H9 (cell line): ENCODE measurements at regions not wholly inside any gene's neighbourhood (a gene's known extent, or its start where the extent isn't known, plus 50 kb on each side); places are given as distances from the start of the nearest gene placed in this dataset.

Source experiments
- DNase-seq: peaks from one replicate; pipeline ENCODE4 v3.0.0-alpha.2; 2017
- H2AFZ ChIP-seq: one replicate; pipeline ENCODE4 v1.6.1; 2013; ENCODE audit warnings: mild to moderate bottlenecking, low read length, control low read depth, moderate library complexity
- H2AK5ac ChIP-seq: 2 replicates; pipeline ENCODE4 v1.6.1; 2013; ENCODE audit warnings: low read length, control low read depth, mixed read lengths; ENCODE audit not compliant: insufficient read length
- H2BK120ac ChIP-seq: one replicate; pipeline ENCODE4 v1.6.1; 2013; ENCODE audit warnings: low read depth, mild to moderate bottlenecking, low read length, control low read depth, inconsistent platforms; ENCODE audit not compliant: poor library complexity, severe bottlenecking
- H2BK12ac ChIP-seq: 2 replicates; pipeline ENCODE4 v1.6.1; 2013; ENCODE audit warnings: low read length, control low read depth, mixed read lengths, low read depth; ENCODE audit not compliant: insufficient read length
- H2BK15ac ChIP-seq: 2 replicates; pipeline ENCODE4 v1.6.1; 2013; ENCODE audit warnings: low read depth, low read length, control low read depth
- H2BK20ac ChIP-seq: one replicate; pipeline ENCODE4 v1.6.1; 2013; ENCODE audit warnings: low read depth, mild to moderate bottlenecking, low read length, control low read depth, inconsistent platforms; ENCODE audit not compliant: poor library complexity, severe bottlenecking
- H2BK5ac ChIP-seq: 2 replicates; pipeline ENCODE4 v1.6.1; 2013; ENCODE audit warnings: low read length, control low read depth, mixed read lengths; ENCODE audit not compliant: insufficient read length
- H3K14ac ChIP-seq: 2 replicates; pipeline ENCODE4 v1.6.1; 2013; ENCODE audit warnings: low read length, control low read depth; ENCODE audit not compliant: insufficient read depth
- H3K18ac ChIP-seq: 2 replicates; pipeline ENCODE4 v1.6.1; 2013; ENCODE audit warnings: low read depth, mild to moderate bottlenecking, mixed read lengths, low read length, control low read depth; ENCODE audit not compliant: insufficient read length
- H3K23ac ChIP-seq: 2 replicates; pipeline ENCODE4 v1.6.1; 2013; ENCODE audit warnings: low read length, control low read depth, mixed read lengths, low read depth; ENCODE audit not compliant: insufficient read length
- H3K23me2 ChIP-seq: 2 replicates; pipeline ENCODE4 v1.6.1; 2013; ENCODE audit warnings: low read depth, mild to moderate bottlenecking, mixed read lengths, low read length, control low read depth; ENCODE audit not compliant: insufficient read length, poor library complexity, severe bottlenecking
- H3K27ac ChIP-seq: 2 replicates; pipeline ENCODE4 v1.5.1; 2013; ENCODE audit warnings: low read length, control low read depth, mixed read lengths, low read depth; ENCODE audit not compliant: insufficient read length
- H3K27me3 ChIP-seq: 2 replicates; pipeline ENCODE4 v1.6.1; 2013; ENCODE audit warnings: low read length, control low read depth, inconsistent platforms; ENCODE audit not compliant: insufficient read depth
- H3K4ac ChIP-seq: 2 replicates; pipeline ENCODE4 v1.6.1; 2013; ENCODE audit warnings: low read depth, mild to moderate bottlenecking, control low read depth, inconsistent platforms, low read length, moderate library complexity
- H3K4me1 ChIP-seq: 2 replicates; pipeline ENCODE4 v1.6.1; 2013; ENCODE audit warnings: low read length, control low read depth, inconsistent platforms; ENCODE audit not compliant: insufficient read depth
- H3K4me2 ChIP-seq: 2 replicates; pipeline ENCODE4 v1.6.1; 2013; ENCODE audit warnings: low read length, control low read depth, mixed read lengths; ENCODE audit not compliant: insufficient read length, insufficient read depth
- H3K56ac ChIP-seq: 2 replicates; pipeline ENCODE4 v1.6.1; 2013; ENCODE audit warnings: low read depth, mild to moderate bottlenecking, mixed read lengths, low read length, control low read depth; ENCODE audit not compliant: insufficient read length
- H3K79me1 ChIP-seq: 2 replicates; pipeline ENCODE4 v1.6.1; 2013; ENCODE audit warnings: low read depth, mild to moderate bottlenecking, moderate library complexity, low read length, control low read depth, inconsistent platforms; ENCODE audit not compliant: insufficient read depth, poor library complexity, severe bottlenecking
- H3K79me2 ChIP-seq: 2 replicates; pipeline ENCODE4 v1.6.1; 2013; ENCODE audit warnings: low read length, control low read depth, inconsistent platforms; ENCODE audit not compliant: insufficient read depth
- H3K9ac ChIP-seq: 2 replicates; pipeline ENCODE4 v1.6.1; 2013; ENCODE audit warnings: low read length, control low read depth, mixed read lengths; ENCODE audit not compliant: insufficient read length; ENCODE audit errors: extremely low read depth
- H3K9me3 ChIP-seq: one replicate; pipeline ENCODE4 v1.6.1; 2013; ENCODE audit warnings: low read depth, low read length, inconsistent platforms; ENCODE audit not compliant: control insufficient read depth
- H3T11ph ChIP-seq: one replicate; pipeline ENCODE4 v1.6.1; 2013; ENCODE audit warnings: mild to moderate bottlenecking, low read length, control low read depth, inconsistent platforms
- H4K20me1 ChIP-seq: one replicate; pipeline ENCODE4 v1.6.1; 2013; ENCODE audit not compliant: control insufficient read depth, insufficient read length, insufficient read depth
- H4K5ac ChIP-seq: 2 replicates; pipeline ENCODE4 v1.6.1; 2013; ENCODE audit warnings: low read depth, mild to moderate bottlenecking, mixed read lengths, low read length, control low read depth; ENCODE audit not compliant: insufficient read length
- H4K8ac ChIP-seq: replicated peaks from 2 replicates; pipeline ENCODE4 v1.6.1; 2013; ENCODE audit warnings: low read length, control low read depth, mixed read lengths, low read depth; ENCODE audit not compliant: insufficient read length
- H4K91ac ChIP-seq: 2 replicates; pipeline ENCODE4 v1.6.1; 2013; ENCODE audit warnings: low read depth, mild to moderate bottlenecking, moderate library complexity, mixed read lengths, low read length, control low read depth; ENCODE audit not compliant: insufficient read length
- H3K27ac Mint-ChIP-seq, 3 experiments: 2 replicates in 2 of 3; 3 replicates in 1 of 3; pipeline ENCODE4 v1.8.0; 2020 to 2021; ENCODE audit warnings: mixed read lengths in 3 of 3, mild to moderate bottlenecking in 1 of 3, moderate library complexity in 1 of 3
- H3K27me3 Mint-ChIP-seq: 2 replicates; pipeline ENCODE4 v1.8.0; 2021; ENCODE audit warnings: low read depth, mild to moderate bottlenecking, moderate library complexity, mixed read lengths
- H3K36me3 Mint-ChIP-seq, 3 experiments: 2 replicates in 2 of 3; 3 replicates in 1 of 3; pipeline ENCODE4 v1.8.0; 2020 to 2021; ENCODE audit warnings: low read depth in 3 of 3, mixed read lengths in 3 of 3; ENCODE audit not compliant: insufficient read depth in 1 of 3
- H3K4me1 Mint-ChIP-seq, 2 experiments: 2 replicates each; pipeline ENCODE4 v1.8.0; 2020; ENCODE audit warnings: mixed read lengths in 2 of 2
- H3K4me3 Mint-ChIP-seq, 2 experiments: 2 replicates in 1 of 2; 3 replicates in 1 of 2; pipeline ENCODE4 v1.8.0; 2020 to 2021; ENCODE audit warnings: mild to moderate bottlenecking in 2 of 2, mixed read lengths in 2 of 2, moderate library complexity in 1 of 2
- H3K9me3 Mint-ChIP-seq, 2 experiments: 2 replicates in 1 of 2; 3 replicates in 1 of 2; pipeline ENCODE4 v1.8.0; 2020; ENCODE audit warnings: mild to moderate bottlenecking in 2 of 2, mixed read lengths in 2 of 2, moderate library complexity in 1 of 2
- CTCF ChIP-seq: fragments of 200-600 bp; sonication (generic); conservative IDR thresholded peaks from 3 replicates; pipeline ENCODE4 v1.8.0; 2021; ENCODE audit warnings: antibody characterized with exemption, mild to moderate bottlenecking
- WGBS: extraction: QIAGEN DNeasy Blood & Tissue Kit; methylation state at CpG from one replicate; pipeline ENCODE4 v1.1.7; 2013; ENCODE audit warnings: missing lambda C conversion rate, low lambda C conversion rate, mixed read lengths; ENCODE audit not compliant: insufficient read length; ENCODE audit errors: extremely low coverage; 5-methylcytosine and 5-hydroxymethylcytosine counted together

DNA sequence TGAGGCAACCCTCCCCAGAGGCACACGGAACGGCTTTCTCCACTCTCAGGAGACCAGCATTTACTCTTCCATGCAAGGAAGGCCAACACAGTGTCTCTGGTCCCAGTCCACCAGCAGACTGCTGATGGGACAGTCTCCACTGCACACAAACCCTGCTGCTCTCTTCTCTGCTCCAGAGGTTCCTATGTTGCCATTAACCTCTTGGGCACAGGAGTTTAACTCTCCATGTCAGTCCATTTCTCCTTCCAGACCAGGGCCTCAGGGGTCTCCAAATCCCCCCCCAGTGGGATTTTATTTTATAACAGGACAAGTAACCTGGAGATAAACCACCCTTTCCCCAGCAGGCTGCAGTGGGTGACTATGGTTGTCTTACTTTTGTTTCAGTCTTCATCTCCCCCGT, 452.5 kb downstream of the GADD45G start:
- Histone ChIP-seq H3K18ac (no peak overlapping the region), H2BK5ac (no peak overlapping the region), H3K4ac (no peak overlapping the region), H3K4me1 (no peaks in the 10 kb centered on the region), H3K4me2 (no peak overlapping the region), H2AFZ (no peak overlapping the region), H4K5ac (no peak overlapping the region), H3K79me1 (no peaks in the 10 kb centered on the region), H4K20me1 (no peaks in the 10 kb centered on the region), H3T11ph (no peak overlapping the region), H3K79me2 (no peaks in the 10 kb centered on the region), H3K56ac (no peak overlapping the region), H3K23me2 (no peaks in the 10 kb centered on the region), H2BK120ac (no peak overlapping the region), H2AK5ac (no peak overlapping the region), H2BK12ac (no peak overlapping the region), H3K27me3 (no peaks in the 10 kb centered on the region), H3K14ac (no peak overlapping the region), H2BK15ac (no peak overlapping the region), H3K27ac (no peak overlapping the region), H3K23ac (no peak overlapping the region), H4K8ac (no peak overlapping the region), H2BK20ac (no peak overlapping the region), H3K9ac (no peak overlapping the region), H4K91ac (no peak overlapping the region), H3K9me3 (no peaks in the 10 kb centered on the region)
- Mint-ChIP-seq H3K4me3 (no peak overlapping the region), H3K4me1 (peaks cover 7 to 8% of the 10 kb centered on the region in 2 experiments), H3K27me3 (peaks cover 4% of the 10 kb centered on the region; the same call in 1 of the 2 replicates), H3K27ac (no peak overlapping the region), H3K9me3 (peaks cover 10 to 18% of the 10 kb centered on the region in 2 experiments), H3K36me3 (peaks cover 0 to 10% (median 0%) of the 10 kb centered on the region in 3 experiments; a peak in 4 of 7 replicates)
- no peak for TF ChIP-seq CTCF
- WGBS = no CpG with 5 or more reads among the region's 3 CpGs
- DNase-seq = no peak
